ENCODE measurements at regions not wholly inside any gene's neighbourhood (a gene's known extent, or its start where the extent isn't known, plus 50 kb on each side); places are given as distances from the start of the nearest gene placed in this dataset.

GRCh38 chr1:78434351-78434750, 56.4 kb upstream of the PTGFR start:
- DNase-seq: no peak

GRCh38 chr1:78436961-78437360, 53.8 kb upstream of the PTGFR start:
- DNase-seq: no peak

- DNase-seq: no peak
Measured at GRCh38 chr1:78437396-78437795, 53.4 kb upstream of the PTGFR start.

- no peak for DNase-seq
Measured at GRCh38 chr1:78437941-78438340, 52.8 kb upstream of the PTGFR start.

- no peak for DNase-seq
Measured at GRCh38 chr1:78440381-78440793, 50.4 kb upstream of the PTGFR start.
